Smooth muscle cell (in vitro differentiated cells): ENCODE measurements at regions not wholly inside any gene's neighbourhood (a gene's known extent, or its start where the extent isn't known, plus 50 kb on each side); places are given as distances from the start of the nearest gene placed in this dataset.

Experiments
- DNase-seq: peaks from one replicate; lab custom pipeline; 2025; ENCODE audit not compliant: unreplicated experiment; lab: John Stamatoyannopoulos, UW
- H2AFZ ChIP-seq: fragments of 200-600 bp; sonication (generic); 2 replicates; pipeline ENCODE4 v1.6.0; 2016; ENCODE audit warnings: antibody characterized with exemption, low read depth, mild to moderate bottlenecking
- H3F3A ChIP-seq: fragments of 200-600 bp; sonication (generic); 2 replicates; pipeline ENCODE4 v1.6.0; 2017; ENCODE audit warnings: antibody characterized with exemption, low read depth
- H3K27ac ChIP-seq: fragments of 200-600 bp; sonication (generic); 2 replicates; pipeline ENCODE4 v1.5.1; 2016; ENCODE audit warnings: low read depth, mild to moderate bottlenecking
- H3K27me3 ChIP-seq: fragments of 200-600 bp; sonication (generic); 2 replicates; pipeline ENCODE4 v1.6.1; 2016; ENCODE audit warnings: low read depth, mild to moderate bottlenecking
- H3K36me3 ChIP-seq: fragments of 200-600 bp; sonication (generic); 2 replicates; pipeline ENCODE4 v1.5.1; 2016; ENCODE audit warnings: low read depth
- H3K4me1 ChIP-seq: fragments of 200-600 bp; sonication (generic); 2 replicates; pipeline ENCODE4 v1.5.1; 2016; ENCODE audit warnings: low read depth
- H3K4me2 ChIP-seq: fragments of 200-600 bp; sonication (generic); 2 replicates; pipeline ENCODE4 v1.6.0; 2016; ENCODE audit warnings: mild to moderate bottlenecking
- H3K4me3 ChIP-seq: fragments of 200-600 bp; sonication (generic); 2 replicates; pipeline ENCODE4 v1.5.1; 2016; ENCODE audit warnings: mild to moderate bottlenecking
- H3K79me2 ChIP-seq: fragments of 200-600 bp; sonication (generic); 2 replicates; pipeline ENCODE4 v1.6.0; 2016; ENCODE audit warnings: low read depth, mild to moderate bottlenecking
- H3K9ac ChIP-seq: fragments of 200-600 bp; sonication (generic); 2 replicates; pipeline ENCODE4 v1.6.0; 2016; ENCODE audit warnings: low read depth
- H3K9me3 ChIP-seq: fragments of 200-600 bp; sonication (generic); replicated peaks from 2 replicates; pipeline ENCODE4 v1.5.1; 2016; ENCODE audit warnings: low read depth
- H4K20me1 ChIP-seq: fragments of 200-600 bp; sonication (generic); 2 replicates; pipeline ENCODE4 v1.6.0; 2016; ENCODE audit warnings: low read depth
- WGBS: methylation state at CpG from one replicate; pipeline ENCODE4 v1.1.7; 2016; ENCODE audit warnings: low lambda C conversion rate; 5-methylcytosine and 5-hydroxymethylcytosine counted together
- TF ChIP-seq, protein P1 (sequence below): fragments of 200-600 bp; sonication (generic); IDR thresholded peaks from 2 replicates; pipeline ENCODE4 v1.5.1; 2017; ENCODE audit warnings: borderline replicate concordance, mild to moderate bottlenecking, antibody characterized with exemption; ENCODE audit not compliant: insufficient read depth, poor library complexity, severe bottlenecking

DNA sequence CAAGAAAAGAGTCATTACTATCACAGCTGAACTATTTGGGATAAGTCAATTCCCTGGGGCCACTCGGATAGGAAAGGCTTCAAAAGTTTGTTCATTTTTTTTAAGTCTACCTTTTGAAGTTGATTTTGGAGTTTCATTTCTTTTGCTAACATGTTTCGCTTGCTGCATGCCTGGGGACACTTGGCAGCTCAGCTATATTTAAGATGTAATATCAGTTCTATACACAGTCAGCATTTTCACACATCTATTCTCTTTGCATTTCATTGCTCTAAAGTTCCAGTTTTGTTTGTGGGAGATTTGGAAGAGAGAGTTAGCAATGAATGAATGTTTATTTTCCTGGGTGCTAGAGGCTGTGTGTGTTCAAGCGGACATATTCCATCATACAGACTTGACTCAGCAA is 445.2 kb upstream of the GRAMD2B start:
- no peaks in the 10 kb centered on the region for H3F3A ChIP-seq
- H3K9me3 ChIP-seq, result no peaks in the 10 kb centered on the region
- DNase-seq, result no peak
- no peak overlapping the region for H3K4me2 ChIP-seq
- H3K36me3 ChIP-seq, result no peaks in the 10 kb centered on the region
- H3K9ac ChIP-seq, result no peak overlapping the region
- H3K79me2 ChIP-seq, result no peaks in the 10 kb centered on the region
- no peaks in the 10 kb centered on the region for H4K20me1 ChIP-seq
- 90% methylated on average over 3 of the region's 3 CpGs for WGBS
- no peak overlapping the region for H2AFZ ChIP-seq
- H3K4me1 ChIP-seq, result no peaks in the 10 kb centered on the region
- H3K4me3 ChIP-seq, result no peak overlapping the region
- TF ChIP-seq, protein P1, sequence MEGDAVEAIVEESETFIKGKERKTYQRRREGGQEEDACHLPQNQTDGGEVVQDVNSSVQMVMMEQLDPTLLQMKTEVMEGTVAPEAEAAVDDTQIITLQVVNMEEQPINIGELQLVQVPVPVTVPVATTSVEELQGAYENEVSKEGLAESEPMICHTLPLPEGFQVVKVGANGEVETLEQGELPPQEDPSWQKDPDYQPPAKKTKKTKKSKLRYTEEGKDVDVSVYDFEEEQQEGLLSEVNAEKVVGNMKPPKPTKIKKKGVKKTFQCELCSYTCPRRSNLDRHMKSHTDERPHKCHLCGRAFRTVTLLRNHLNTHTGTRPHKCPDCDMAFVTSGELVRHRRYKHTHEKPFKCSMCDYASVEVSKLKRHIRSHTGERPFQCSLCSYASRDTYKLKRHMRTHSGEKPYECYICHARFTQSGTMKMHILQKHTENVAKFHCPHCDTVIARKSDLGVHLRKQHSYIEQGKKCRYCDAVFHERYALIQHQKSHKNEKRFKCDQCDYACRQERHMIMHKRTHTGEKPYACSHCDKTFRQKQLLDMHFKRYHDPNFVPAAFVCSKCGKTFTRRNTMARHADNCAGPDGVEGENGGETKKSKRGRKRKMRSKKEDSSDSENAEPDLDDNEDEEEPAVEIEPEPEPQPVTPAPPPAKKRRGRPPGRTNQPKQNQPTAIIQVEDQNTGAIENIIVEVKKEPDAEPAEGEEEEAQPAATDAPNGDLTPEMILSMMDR, result no peak
- no peak overlapping the region for H3K27ac ChIP-seq
- no peaks in the 10 kb centered on the region for H3K27me3 ChIP-seq

DNA sequence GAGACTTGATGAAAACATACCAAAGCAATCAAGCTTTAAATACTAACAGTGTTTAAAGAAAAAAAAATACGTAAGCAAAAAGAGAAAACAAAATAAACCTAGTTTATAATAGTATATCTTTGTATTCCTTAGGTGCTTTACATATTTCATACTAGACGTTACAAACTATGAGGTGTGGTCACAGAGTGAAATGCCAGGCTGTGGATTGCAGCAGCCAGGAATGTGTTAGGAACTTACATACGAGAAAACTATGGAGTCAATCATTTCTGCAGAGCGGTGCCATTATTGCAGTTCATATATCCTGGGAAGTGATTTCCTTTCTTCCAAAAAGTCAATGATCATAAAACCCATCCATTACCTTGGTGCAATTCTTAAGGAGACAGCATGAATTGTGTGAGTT is 443.6 kb upstream of the GRAMD2B start:
- Histone ChIP-seq H2AFZ (no peak overlapping the region), H3K79me2 (no peaks in the 10 kb centered on the region), H3K27me3 (no peaks in the 10 kb centered on the region), H4K20me1 (no peaks in the 10 kb centered on the region), H3K4me2 (no peak overlapping the region), H3K9me3 (no peaks in the 10 kb centered on the region), H3K36me3 (no peaks in the 10 kb centered on the region), H3K4me1 (no peaks in the 10 kb centered on the region), H3K4me3 (no peak overlapping the region), H3K9ac (no peak overlapping the region), H3K27ac (no peak overlapping the region), H3F3A (no peaks in the 10 kb centered on the region)
- 76% methylated on average over 4 of the region's 4 CpGs for WGBS
- DNase-seq, result no peak
- TF ChIP-seq, protein P1, result no peak

DNA sequence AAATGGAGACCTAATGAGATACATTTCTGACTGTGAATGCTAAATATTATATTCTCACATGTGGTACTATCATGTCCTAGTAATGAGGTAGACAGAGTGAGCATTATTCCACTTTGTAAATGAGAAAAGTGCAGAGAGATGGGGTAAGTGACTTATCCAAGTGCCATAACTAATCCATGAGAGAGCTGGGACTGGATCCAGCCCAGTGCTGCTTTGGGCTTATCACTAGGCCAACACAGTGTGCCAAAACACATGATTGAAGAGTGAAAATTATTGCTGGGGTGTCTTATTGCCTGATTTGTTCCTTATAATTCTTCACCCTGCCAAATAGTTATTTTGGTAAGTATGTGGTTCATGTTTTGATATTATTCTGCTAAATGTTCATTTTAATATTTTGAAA is 442.2 kb upstream of the GRAMD2B start:
- Histone ChIP-seq H3K4me1 (no peaks in the 10 kb centered on the region), H3K4me3 (no peak overlapping the region), H3K9ac (no peak overlapping the region), H3K27me3 (no peaks in the 10 kb centered on the region), H3K79me2 (no peaks in the 10 kb centered on the region), H3K4me2 (no peak overlapping the region), H3K9me3 (no peaks in the 10 kb centered on the region), H3F3A (no peaks in the 10 kb centered on the region), H3K36me3 (no peaks in the 10 kb centered on the region), H2AFZ (no peak overlapping the region), H4K20me1 (no peaks in the 10 kb centered on the region), H3K27ac (no peak overlapping the region)
- TF ChIP-seq, protein P1, result no peak
- no peak for DNase-seq

DNA sequence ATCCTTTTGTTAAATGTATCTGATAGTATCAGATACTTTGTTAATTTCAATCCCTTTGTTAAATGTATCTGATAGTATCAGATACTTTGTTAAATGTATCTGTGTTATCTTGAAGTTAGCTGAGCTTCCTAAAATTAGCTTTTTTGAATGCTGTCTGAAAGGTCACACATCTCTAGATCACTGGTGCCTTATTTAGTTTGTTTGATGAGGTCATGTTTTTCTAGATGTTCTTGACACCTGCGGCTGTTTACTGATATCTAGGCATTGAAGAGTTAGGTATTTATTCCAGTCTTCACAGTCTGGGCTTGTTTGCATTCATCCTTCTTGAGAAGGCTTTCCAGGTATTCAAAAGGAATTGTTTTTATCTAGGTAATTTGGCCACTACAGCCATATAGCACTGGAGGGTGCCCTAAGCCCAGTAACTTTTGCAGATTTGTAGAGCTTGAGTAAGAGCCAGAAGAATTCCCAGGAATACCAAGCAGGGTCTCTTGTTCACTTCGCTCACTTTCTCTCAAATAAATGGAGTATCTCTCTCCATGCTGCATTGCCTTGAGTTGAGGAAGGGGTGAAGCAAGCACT is 435.4 kb upstream of the GRAMD2B start:
- TF ChIP-seq, protein P1, result no peak
- H4K20me1 ChIP-seq, result no peaks in the 10 kb centered on the region
- DNase-seq, result no peak
- H3F3A ChIP-seq, result no peaks in the 10 kb centered on the region
- no peaks in the 10 kb centered on the region for H3K27me3 ChIP-seq
- H3K4me2 ChIP-seq, result no peak overlapping the region
- 98% methylated on average over 2 of the region's 2 CpGs for whole genome bisulfite sequencing
- no peaks in the 10 kb centered on the region for H3K9me3 ChIP-seq
- H2AFZ ChIP-seq, result no peak overlapping the region
- H3K4me3 ChIP-seq, result no peak overlapping the region
- no peaks in the 10 kb centered on the region for H3K4me1 ChIP-seq
- H3K27ac ChIP-seq, result no peak overlapping the region
- no peaks in the 10 kb centered on the region for H3K36me3 ChIP-seq
- H3K9ac ChIP-seq, result no peak overlapping the region
- no peaks in the 10 kb centered on the region for H3K79me2 ChIP-seq
